ENCODE measurements at regions not wholly inside any gene's neighbourhood (a gene's known extent, or its start where the extent isn't known, plus 50 kb on each side); places are given as distances from the start of the nearest gene placed in this dataset.

DNA sequence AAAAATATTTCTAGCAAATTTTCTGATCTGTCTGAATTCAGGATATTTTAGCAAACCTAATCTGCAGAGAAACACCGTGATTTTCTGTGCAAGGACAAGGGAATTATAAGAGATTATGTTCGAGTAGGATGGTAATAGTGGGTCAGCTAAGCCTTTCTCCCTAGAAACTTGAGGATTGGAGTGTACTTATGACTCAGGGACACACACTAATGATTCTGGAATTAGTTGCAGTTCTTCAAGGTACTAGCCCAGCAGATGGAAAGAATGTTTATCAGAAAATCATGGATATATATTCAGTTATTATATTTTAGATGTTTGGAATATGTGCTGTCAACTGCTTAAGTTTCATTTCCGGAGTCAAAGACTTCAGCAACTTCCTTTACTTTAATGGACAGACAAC lies 177.1 kb upstream of the MAP3K7 start:
- Histone ChIP-seq H3K36me3 (ENCODE audit: insufficient read depth, insufficient read length, low read length) (no peaks in the 10 kb centered on the region), H3K9ac (ENCODE audit: insufficient read length, low read depth) (no peak overlapping the region), H3K9me3 (ENCODE audit: insufficient read depth, low read length) (no peaks in the 10 kb centered on the region), H3K4me3 (ENCODE audit: insufficient read length, low read depth) (no peak overlapping the region), H3K4me1 (ENCODE audit: insufficient read depth, insufficient read length) (no peaks in the 10 kb centered on the region), H3K27me3 (ENCODE audit: insufficient read depth, insufficient read length) (no peaks in the 10 kb centered on the region)
- no peak for TF ChIP-seq SUZ12 (IDR thresholded peaks at IDR 0.05; ENCODE audit: extremely low read depth, insufficient read depth, insufficient read length)
- TF ChIP-seq YY1 (IDR thresholded peaks at IDR 0.05; ENCODE audit: insufficient read depth, insufficient read length) = no peak
- no peak for TF ChIP-seq ZNF274 (IDR thresholded peaks at IDR 0.05; ENCODE audit: low read depth, low read length)
- DNase-seq (ENCODE audit: low read depth, low spot score) = no peak

DNA sequence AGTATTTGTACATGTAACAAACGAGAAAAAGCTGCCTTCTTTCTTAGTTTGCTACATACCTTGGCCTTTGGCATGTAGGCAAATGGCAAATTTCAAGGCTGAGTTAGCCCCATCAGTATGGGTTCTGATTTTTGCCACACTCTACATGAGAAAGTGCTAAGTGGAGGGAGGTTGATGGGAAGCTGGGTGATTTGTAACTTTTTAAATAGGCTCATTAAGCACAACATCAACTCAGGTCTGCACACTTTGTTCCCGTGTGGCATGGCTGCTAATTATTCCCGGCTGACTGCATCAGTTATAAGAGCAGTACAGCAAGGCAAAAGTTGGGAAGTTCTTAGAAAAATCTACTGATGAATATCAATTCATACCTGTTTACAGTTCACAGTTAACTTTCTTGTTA lies 172.8 kb upstream of the MAP3K7 start:
- DNase-seq (ENCODE audit: low read depth, low spot score) = no peak
- H3K36me3 ChIP-seq (ENCODE audit: insufficient read depth, insufficient read length, low read length) = no peaks in the 10 kb centered on the region
- no peaks in the 10 kb centered on the region for H3K9me3 ChIP-seq (ENCODE audit: insufficient read depth, low read length)
- no peaks in the 10 kb centered on the region for H3K4me1 ChIP-seq (ENCODE audit: insufficient read depth, insufficient read length)
- H3K9ac ChIP-seq (ENCODE audit: insufficient read length, low read depth) = no peak overlapping the region
- TF ChIP-seq SUZ12 (IDR thresholded peaks at IDR 0.05; ENCODE audit: extremely low read depth, insufficient read depth, insufficient read length) (no peak), ZNF274 (IDR thresholded peaks at IDR 0.05; ENCODE audit: low read depth, low read length) (no peak), YY1 (IDR thresholded peaks at IDR 0.05; ENCODE audit: insufficient read depth, insufficient read length) (no peak)
- H3K4me3 ChIP-seq (ENCODE audit: insufficient read length, low read depth) = no peak overlapping the region
- no peaks in the 10 kb centered on the region for H3K27me3 ChIP-seq (ENCODE audit: insufficient read depth, insufficient read length)

DNA sequence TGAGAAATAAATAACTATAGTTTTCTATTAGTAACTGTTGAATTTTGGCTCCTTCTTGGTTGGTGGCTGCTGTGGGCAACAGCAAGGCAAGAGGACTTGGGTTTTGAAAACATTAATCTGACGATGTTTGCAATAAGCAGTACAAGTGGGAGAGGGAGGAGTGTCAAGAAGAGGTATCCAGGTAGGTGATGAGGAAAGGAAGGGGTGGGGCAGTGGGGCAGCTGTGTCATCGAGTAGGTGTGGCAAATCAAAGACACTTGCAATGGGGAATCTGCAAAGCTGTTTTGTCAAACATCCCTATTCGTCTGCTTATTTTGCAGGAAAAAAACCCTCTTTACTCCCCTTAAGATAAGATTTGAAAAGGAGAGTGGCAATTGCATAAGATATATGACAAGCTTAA lies 171.9 kb upstream of the MAP3K7 start:
- no peaks in the 10 kb centered on the region for H3K27me3 ChIP-seq (ENCODE audit: insufficient read depth, insufficient read length)
- no peaks in the 10 kb centered on the region for H3K9me3 ChIP-seq (ENCODE audit: insufficient read depth, low read length)

DNA sequence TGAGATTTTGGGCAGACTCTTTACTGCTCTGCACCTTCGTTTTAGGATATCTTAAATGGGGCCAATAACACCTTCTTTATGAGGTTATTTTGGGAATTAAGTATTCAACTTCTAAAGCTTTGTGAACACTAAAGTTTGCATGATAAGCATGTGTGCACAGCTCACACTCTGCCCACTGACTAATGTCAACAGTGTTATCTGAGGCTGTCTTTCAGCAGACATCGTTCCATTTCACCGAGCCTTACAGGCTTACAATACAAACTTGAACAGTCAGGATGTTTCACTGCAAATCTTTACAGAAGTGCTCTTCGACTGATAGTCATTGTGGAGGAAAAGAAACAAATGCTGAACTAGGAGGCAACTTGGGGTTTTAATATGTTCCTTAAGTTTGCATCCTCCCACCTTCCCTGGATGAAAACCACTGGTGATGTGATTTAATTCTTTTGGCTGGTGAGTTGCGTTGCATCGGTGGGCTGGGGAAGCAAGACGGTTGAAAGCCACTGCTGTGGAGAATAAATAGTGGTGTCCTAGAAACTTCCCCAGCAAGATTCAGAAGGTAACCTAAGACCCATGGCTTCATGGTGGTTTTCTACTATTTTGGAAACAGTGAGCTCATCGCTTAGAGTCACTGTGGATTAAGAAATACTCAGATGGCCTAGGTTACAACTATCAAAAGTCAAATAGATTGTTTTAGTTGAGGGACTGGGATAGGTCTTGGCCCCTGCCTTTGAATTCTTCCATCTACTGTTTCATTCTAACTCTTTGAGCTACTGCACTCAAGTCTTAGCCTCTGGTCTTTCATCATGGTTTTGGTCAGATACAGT lies 167.2 kb upstream of the MAP3K7 start:
- H3K4me1 ChIP-seq (ENCODE audit: insufficient read depth, insufficient read length) = no peaks in the 10 kb centered on the region
- H3K36me3 ChIP-seq (ENCODE audit: insufficient read depth, insufficient read length, low read length) = no peaks in the 10 kb centered on the region
- TF ChIP-seq YY1 (IDR thresholded peaks at IDR 0.05; ENCODE audit: insufficient read depth, insufficient read length) (no peak), ZNF274 (IDR thresholded peaks at IDR 0.05; ENCODE audit: low read depth, low read length) (no peak), SUZ12 (IDR thresholded peaks at IDR 0.05; ENCODE audit: extremely low read depth, insufficient read depth, insufficient read length) (no peak)
- DNase-seq (ENCODE audit: low read depth, low spot score) = no peak
- no peaks in the 10 kb centered on the region for H3K9me3 ChIP-seq (ENCODE audit: insufficient read depth, low read length)
- no peaks in the 10 kb centered on the region for H3K27me3 ChIP-seq (ENCODE audit: insufficient read depth, insufficient read length)
- no peak overlapping the region for H3K4me3 ChIP-seq (ENCODE audit: insufficient read length, low read depth)
- no peak overlapping the region for H3K9ac ChIP-seq (ENCODE audit: insufficient read length, low read depth)

More for the DNA sequence above, 171.9 kb upstream of the MAP3K7 start:
- Histone ChIP-seq H3K4me1 (ENCODE audit: insufficient read depth, insufficient read length) (no peaks in the 10 kb centered on the region), H3K9ac (ENCODE audit: insufficient read length, low read depth) (no peak overlapping the region), H3K36me3 (ENCODE audit: insufficient read depth, insufficient read length, low read length) (no peaks in the 10 kb centered on the region), H3K4me3 (ENCODE audit: insufficient read length, low read depth) (no peak overlapping the region)
- no peak for DNase-seq (ENCODE audit: low read depth, low spot score)
- TF ChIP-seq ZNF274 (IDR thresholded peaks at IDR 0.05; ENCODE audit: low read depth, low read length) = no peak
- TF ChIP-seq SUZ12 (IDR thresholded peaks at IDR 0.05; ENCODE audit: extremely low read depth, insufficient read depth, insufficient read length) = no peak
- no peak for TF ChIP-seq YY1 (IDR thresholded peaks at IDR 0.05; ENCODE audit: insufficient read depth, insufficient read length)

DNA sequence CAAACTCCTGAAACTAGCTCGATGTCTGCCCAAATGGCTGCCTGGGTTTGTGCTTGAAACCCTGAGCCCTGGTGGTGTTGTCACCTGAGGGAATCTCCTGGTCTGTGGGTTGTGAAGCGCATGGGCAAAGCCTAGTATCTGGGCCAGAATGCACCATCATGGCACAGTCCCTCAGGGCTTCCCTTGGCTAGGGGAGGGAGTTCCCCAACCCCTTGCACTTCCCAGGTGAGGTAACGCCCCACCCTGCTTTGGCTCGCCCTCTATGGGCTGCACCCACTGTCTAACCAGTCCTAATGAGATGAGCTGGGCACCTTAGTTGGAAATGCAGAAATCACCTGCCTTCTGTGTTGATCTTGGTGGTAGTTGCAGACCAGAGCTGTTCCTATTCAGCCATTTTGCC lies 152.9 kb upstream of the MAP3K7 start:
- Histone ChIP-seq H3K36me3 (ENCODE audit: insufficient read depth, insufficient read length, low read length) (no peaks in the 10 kb centered on the region), H3K4me1 (ENCODE audit: insufficient read depth, insufficient read length) (no peaks in the 10 kb centered on the region), H3K9ac (ENCODE audit: insufficient read length, low read depth) (no peak overlapping the region), H3K27me3 (ENCODE audit: insufficient read depth, insufficient read length) (no peaks in the 10 kb centered on the region), H3K4me3 (ENCODE audit: insufficient read length, low read depth) (no peak overlapping the region), H3K9me3 (ENCODE audit: insufficient read depth, low read length) (no peaks in the 10 kb centered on the region)
- TF ChIP-seq YY1 (IDR thresholded peaks at IDR 0.05; ENCODE audit: insufficient read depth, insufficient read length) = no peak
- no peak for TF ChIP-seq ZNF274 (IDR thresholded peaks at IDR 0.05; ENCODE audit: low read depth, low read length)
- TF ChIP-seq SUZ12 (IDR thresholded peaks at IDR 0.05; ENCODE audit: extremely low read depth, insufficient read depth, insufficient read length) = no peak
- no peak for DNase-seq (ENCODE audit: low read depth, low spot score)

DNA sequence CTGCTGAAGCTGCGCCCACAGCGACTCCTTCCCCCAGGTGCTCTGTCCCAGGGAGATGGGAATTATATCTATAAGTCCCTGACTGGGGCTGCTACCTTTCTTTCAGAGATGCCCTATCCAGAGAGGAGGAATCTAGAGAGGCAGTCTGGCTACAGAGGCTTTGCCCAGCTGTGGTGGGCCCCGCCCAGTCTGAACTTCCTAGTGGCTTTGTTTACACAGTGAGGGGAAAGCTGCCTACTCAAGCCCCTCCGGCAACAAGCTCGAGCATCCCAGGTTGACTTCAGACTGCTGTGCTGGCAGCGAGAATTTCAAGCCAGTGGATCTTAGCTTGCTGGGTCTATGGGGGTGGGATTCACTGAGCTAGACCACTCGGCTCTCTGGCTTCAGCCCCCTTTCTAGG lies 152.5 kb upstream of the MAP3K7 start:
- H3K36me3 ChIP-seq (ENCODE audit: insufficient read depth, insufficient read length, low read length) = no peaks in the 10 kb centered on the region
- H3K9me3 ChIP-seq (ENCODE audit: insufficient read depth, low read length) = no peaks in the 10 kb centered on the region
- no peak overlapping the region for H3K9ac ChIP-seq (ENCODE audit: insufficient read length, low read depth)
- H3K27me3 ChIP-seq (ENCODE audit: insufficient read depth, insufficient read length) = no peaks in the 10 kb centered on the region
- no peaks in the 10 kb centered on the region for H3K4me1 ChIP-seq (ENCODE audit: insufficient read depth, insufficient read length)
- H3K4me3 ChIP-seq (ENCODE audit: insufficient read length, low read depth) = no peak overlapping the region
- TF ChIP-seq ZNF274 (IDR thresholded peaks at IDR 0.05; ENCODE audit: low read depth, low read length) (no peak), SUZ12 (IDR thresholded peaks at IDR 0.05; ENCODE audit: extremely low read depth, insufficient read depth, insufficient read length) (no peak), YY1 (IDR thresholded peaks at IDR 0.05; ENCODE audit: insufficient read depth, insufficient read length) (no peak)
- no peak for DNase-seq (ENCODE audit: low read depth, low spot score)

DNA sequence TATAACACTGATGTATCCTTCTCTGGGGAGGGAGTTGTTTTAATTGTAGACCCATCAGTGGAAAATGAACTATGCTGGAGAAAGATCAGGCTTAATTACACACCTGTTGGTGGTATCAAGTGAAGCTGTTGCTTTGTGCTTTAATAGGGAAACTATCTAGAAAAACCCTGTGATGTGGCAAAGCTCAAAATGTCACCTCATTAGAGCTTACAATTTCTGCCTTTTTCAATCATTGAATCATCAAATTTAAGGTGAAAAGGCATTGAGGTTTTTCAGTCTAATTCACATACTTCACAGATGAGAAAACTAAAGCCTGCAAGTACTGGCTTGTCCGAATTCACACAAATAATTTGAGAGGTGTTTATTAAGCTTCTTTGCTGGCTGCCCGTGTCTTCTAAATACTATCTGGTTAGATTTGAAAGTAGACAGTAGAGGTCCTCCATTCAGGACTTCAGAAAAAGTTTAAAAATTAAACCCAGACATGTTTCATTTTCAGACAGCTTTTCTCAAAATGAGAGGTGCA lies 143.3 kb upstream of the MAP3K7 start:
- H3K4me1 ChIP-seq (ENCODE audit: insufficient read depth, insufficient read length) = no peaks in the 10 kb centered on the region
- H3K27me3 ChIP-seq (ENCODE audit: insufficient read depth, insufficient read length) = no peaks in the 10 kb centered on the region
- H3K36me3 ChIP-seq (ENCODE audit: insufficient read depth, insufficient read length, low read length) = no peaks in the 10 kb centered on the region
- no peak overlapping the region for H3K4me3 ChIP-seq (ENCODE audit: insufficient read length, low read depth)
- no peak for TF ChIP-seq SUZ12 (IDR thresholded peaks at IDR 0.05; ENCODE audit: extremely low read depth, insufficient read depth, insufficient read length)
- no peak for TF ChIP-seq ZNF274 (IDR thresholded peaks at IDR 0.05; ENCODE audit: low read depth, low read length)
- no peak for TF ChIP-seq YY1 (IDR thresholded peaks at IDR 0.05; ENCODE audit: insufficient read depth, insufficient read length)
- no peak overlapping the region for H3K9ac ChIP-seq (ENCODE audit: insufficient read length, low read depth)
- DNase-seq (ENCODE audit: low read depth, low spot score) = no peak
- H3K9me3 ChIP-seq (ENCODE audit: insufficient read depth, low read length) = no peaks in the 10 kb centered on the region
